ENCODE measurements at regions not wholly inside any gene's neighbourhood (a gene's known extent, or its start where the extent isn't known, plus 50 kb on each side); places are given as distances from the start of the nearest gene placed in this dataset.

GRCh38 chr5:42927730-42928129 lies 112.4 kb downstream of the ANXA2R start:
- no peak for TF ChIP-seq CTCF (IDR thresholded peaks at IDR 0.05)
- Histone ChIP-seq H3K36me3 (no peaks in the 10 kb centered on the region), H3K27ac (no peak overlapping the region), H3K4me1 (no peaks in the 10 kb centered on the region), H3K9ac (ENCODE audit: low read depth in 2 of 2, low read length in 2 of 2) (no peak overlapping the region), H3K27me3 (no peaks in the 10 kb centered on the region), H3K9me3 (no peaks in the 10 kb centered on the region), H3K4me3 (no peak overlapping the region)
- DNase-seq: no peak
- intact Hi-C loops (cut with DNase I): no loop called here

- Histone ChIP-seq H3K4me3 (no peak overlapping the region), H3K36me3 (no peaks in the 10 kb centered on the region), H3K27ac (no peak overlapping the region), H3K27me3 (no peaks in the 10 kb centered on the region), H3K9ac (ENCODE audit: low read depth in 2 of 2, low read length in 2 of 2) (no peak overlapping the region), H3K9me3 (no peaks in the 10 kb centered on the region), H3K4me1 (no peaks in the 10 kb centered on the region)
- no peak for TF ChIP-seq CTCF (IDR thresholded peaks at IDR 0.05)
- intact Hi-C loops (cut with DNase I): no loop called here
- DNase-seq: no peak
Measured at GRCh38 chr5:42924686-42925085, 113.0 kb upstream of the SELENOP start.

GRCh38 chr5:42924226-42924625 lies 112.5 kb upstream of the SELENOP start:
- Histone ChIP-seq H3K27me3 (no peaks in the 10 kb centered on the region), H3K4me3 (no peak overlapping the region), H3K4me1 (no peaks in the 10 kb centered on the region), H3K27ac (no peak overlapping the region), H3K36me3 (no peaks in the 10 kb centered on the region), H3K9me3 (no peaks in the 10 kb centered on the region), H3K9ac (ENCODE audit: low read depth in 2 of 2, low read length in 2 of 2) (no peak overlapping the region)
- intact Hi-C loops (cut with DNase I): no loop called here
- no peak for DNase-seq
- TF ChIP-seq CTCF (IDR thresholded peaks at IDR 0.05): no peak

GRCh38 chr5:42923710-42924109 lies 112.0 kb upstream of the SELENOP start:
- DNase-seq: no peak
- no peak overlapping the region for H3K4me3 ChIP-seq
- no peak overlapping the region for H3K27ac ChIP-seq
- TF ChIP-seq CTCF (IDR thresholded peaks at IDR 0.05): no peak
- no peaks in the 10 kb centered on the region for H3K36me3 ChIP-seq
- no peaks in the 10 kb centered on the region for H3K9me3 ChIP-seq
- intact Hi-C loops (cut with DNase I): no loop called here
- H3K4me1 ChIP-seq: no peaks in the 10 kb centered on the region
- H3K27me3 ChIP-seq: no peaks in the 10 kb centered on the region
- no peak overlapping the region for H3K9ac ChIP-seq (ENCODE audit: low read depth in 2 of 2, low read length in 2 of 2)

- Histone ChIP-seq H3K4me3 (no peak overlapping the region), H3K27me3 (no peaks in the 10 kb centered on the region), H3K4me1 (no peaks in the 10 kb centered on the region), H3K9me3 (no peaks in the 10 kb centered on the region), H3K36me3 (no peaks in the 10 kb centered on the region), H3K27ac (no peak overlapping the region), H3K9ac (ENCODE audit: low read depth in 2 of 2, low read length in 2 of 2) (no peak overlapping the region)
- TF ChIP-seq CTCF (IDR thresholded peaks at IDR 0.05): no peak
- intact Hi-C loops (cut with DNase I): no loop called here
- DNase-seq: no peak
Measured at GRCh38 chr5:42919600-42919999, 107.9 kb upstream of the SELENOP start.
